ENCODE measurements at regions not wholly inside any gene's neighbourhood (a gene's known extent, or its start where the extent isn't known, plus 50 kb on each side); places are given as distances from the start of the nearest gene placed in this dataset.

DNA sequence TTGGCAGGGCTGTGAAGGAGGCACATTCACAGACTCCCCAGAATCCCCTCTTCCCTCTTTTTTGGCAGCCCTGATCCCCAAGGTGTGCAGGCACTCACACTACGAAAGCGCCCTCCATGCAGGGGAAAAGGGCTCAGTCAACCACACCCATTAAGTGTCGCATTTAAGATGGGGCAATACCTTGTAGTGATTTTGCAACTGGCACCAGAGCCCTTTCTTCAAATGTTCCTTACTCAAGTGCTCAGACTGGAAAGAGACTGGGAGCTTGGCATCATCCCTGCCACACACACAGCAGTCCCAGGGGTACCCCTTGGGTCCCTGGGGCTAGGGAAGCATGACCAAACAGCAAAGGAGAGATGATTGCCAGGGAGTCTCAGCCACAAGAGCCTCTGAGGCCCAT is 190.1 kb downstream of the HAUS1 start:
- DNase-seq (ENCODE audit: low read depth): no peak

DNA sequence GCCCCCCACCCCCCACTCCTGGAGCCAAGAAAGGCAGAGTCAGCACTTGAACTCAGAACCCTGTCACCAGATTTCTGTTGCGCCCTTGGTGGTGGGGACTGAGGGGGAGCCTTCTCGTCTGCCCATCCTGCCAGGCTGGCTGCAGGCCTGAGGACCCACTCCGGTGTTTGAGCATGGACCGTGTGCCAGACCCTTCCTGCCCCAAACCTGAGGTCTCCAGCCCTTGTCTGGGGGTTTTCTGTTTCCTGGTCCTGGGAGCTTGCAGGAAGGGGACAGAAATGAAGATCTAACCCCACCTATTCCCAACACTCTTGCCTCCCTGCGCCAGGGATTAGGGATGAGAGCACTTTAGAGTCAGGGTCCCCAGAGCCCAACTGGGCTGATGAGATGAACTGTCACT is 190.6 kb downstream of the HAUS1 start:
- DNase-seq (ENCODE audit: low read depth): no peak

DNA sequence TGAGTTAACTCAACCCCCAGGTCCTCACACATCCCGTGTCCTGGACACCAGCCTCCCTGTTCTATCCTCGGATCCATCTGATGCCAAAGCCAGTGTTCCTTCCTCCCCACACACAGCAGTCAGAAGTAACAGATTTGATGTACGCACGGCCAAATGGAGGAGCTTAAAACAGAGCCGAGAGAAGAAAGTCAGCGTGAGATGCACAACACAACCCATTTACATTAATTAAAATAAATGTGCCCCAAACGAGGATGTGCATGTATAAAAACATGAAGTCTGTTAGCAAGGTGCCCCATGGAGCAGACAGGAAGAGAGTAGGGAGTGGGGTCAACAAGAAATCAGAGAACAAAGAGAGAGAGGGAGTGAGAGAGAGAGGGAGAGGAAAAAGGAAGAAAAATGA is 191.2 kb downstream of the HAUS1 start:
- no peak for DNase-seq (ENCODE audit: low read depth)

DNA sequence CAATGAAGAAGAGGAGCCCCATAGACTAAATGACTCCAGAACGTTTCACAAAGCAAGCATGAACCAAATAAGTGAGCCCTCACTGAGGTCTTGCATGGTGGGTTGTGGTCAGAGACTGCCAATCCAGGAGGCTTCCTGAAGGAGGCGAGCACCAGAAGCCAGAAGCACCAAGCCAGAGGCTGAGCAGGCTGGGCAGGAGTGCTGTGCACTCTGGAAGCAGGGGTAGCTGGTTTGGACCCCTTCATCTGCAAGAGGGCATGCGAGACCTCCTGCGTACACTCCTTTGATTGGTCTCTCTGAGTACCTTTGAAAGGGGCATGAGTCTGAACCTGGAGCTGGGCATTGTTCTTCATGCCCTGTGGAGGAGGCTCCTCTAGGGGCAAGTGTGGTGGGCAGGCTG is 192.5 kb downstream of the HAUS1 start:
- DNase-seq (ENCODE audit: low read depth): no peak

DNA sequence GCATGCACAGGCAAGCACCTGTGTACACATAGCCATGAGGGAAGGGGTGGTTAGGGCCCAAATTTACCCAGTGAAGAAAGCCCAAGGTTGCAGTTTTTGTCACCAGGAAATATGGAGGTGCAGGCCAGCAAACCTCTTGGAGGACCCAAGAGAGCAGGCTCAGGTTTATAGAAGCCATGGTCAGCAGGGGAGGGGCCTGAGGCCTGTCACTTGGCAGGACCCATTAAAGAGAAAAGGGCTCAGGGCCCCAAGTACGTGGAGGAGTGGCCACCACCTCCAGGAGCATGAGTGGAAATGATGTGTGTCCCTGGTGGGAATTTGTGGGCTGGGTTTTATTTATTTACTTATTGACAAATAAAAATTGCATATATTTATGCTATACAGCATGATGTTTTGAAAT is 192.9 kb downstream of the HAUS1 start:
- DNase-seq (ENCODE audit: low read depth): no peak

DNA sequence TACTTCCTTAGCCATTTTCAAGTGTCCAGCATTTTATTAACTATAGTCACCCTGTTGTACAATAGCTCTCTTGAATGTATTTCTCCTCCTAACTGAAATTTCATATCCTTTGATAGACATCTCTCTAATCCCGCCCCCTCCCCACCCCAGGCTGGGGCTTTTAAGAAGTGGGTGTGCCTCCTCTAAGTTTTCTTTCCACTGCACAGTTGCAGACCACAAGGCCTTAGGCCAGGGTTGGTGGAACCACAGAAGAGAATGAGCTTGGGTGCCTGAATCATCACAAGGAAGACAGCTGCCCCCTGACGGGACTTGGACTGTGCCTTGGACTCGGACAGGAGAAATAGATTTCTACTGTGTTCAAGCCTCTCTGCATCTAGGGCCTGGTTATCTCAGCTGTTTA is 193.4 kb downstream of the HAUS1 start:
- DNase-seq (ENCODE audit: low read depth): no peak

DNA sequence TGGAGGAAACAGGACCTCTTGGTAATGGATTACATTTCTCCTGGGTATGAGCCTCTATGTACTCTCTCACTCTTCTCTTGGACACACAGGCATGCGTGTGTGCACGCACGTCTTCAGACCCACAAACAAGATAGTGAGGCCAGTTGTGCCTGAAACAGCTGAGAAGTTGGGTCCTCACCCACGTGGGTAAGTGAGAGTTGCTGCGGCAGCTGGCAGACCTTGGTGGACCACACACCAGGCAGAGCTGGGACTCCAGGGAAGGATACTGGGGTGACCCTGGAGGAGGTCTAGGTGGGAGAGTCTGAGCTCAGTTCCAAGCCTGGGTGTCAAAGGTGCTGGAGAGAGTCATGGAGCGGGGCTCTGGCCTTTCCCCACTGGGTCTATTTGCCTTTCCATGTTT is 194.3 kb downstream of the HAUS1 start:
- DNase-seq (ENCODE audit: low read depth): no peak

DNA sequence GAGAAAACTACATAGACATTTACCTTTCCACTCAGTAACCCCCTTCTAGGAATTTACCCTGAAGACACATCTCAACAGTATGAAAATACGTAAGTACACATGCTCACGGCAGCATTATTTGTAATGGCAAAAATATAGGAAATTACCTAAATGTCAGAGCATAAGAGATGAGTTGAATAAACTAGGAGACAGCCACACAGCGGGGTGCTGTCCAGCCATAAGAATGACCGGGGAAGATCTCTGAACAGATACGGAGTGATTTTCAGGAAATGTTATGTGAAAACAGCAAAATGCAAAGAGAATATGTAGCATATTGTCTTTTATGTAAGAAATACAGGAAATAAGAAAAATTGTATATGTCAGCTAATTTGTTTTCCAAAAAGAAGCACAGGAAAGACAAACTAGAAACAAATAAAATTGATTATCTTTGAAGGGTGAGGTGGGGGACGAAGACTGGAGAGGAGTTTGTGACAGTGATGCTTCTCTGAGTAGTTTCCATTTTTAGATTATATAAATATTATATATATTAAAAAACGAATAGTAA is 195.4 kb downstream of the HAUS1 start:
- DNase-seq (ENCODE audit: low read depth): no peak

DNA sequence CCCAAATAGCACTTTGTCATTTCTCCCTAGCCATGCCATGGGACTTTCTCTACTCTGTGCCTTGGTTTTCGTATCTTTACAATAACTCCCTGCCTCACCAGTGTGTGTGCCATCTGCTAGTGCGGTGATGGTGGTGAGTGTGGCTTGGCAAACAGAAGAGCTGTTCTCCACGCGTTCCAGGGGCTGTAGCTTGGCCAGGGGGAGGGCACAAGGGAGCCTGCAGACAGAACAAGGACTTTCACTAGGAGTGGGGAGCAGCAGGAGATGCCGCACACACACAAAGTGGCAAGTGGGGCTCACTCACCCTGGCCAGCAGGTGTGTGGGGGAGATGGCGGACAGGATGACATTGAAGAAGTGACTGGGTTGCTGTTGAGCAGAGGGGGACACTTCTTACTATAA is 196.9 kb downstream of the HAUS1 start:
- DNase-seq (ENCODE audit: low read depth): no peak

DNA sequence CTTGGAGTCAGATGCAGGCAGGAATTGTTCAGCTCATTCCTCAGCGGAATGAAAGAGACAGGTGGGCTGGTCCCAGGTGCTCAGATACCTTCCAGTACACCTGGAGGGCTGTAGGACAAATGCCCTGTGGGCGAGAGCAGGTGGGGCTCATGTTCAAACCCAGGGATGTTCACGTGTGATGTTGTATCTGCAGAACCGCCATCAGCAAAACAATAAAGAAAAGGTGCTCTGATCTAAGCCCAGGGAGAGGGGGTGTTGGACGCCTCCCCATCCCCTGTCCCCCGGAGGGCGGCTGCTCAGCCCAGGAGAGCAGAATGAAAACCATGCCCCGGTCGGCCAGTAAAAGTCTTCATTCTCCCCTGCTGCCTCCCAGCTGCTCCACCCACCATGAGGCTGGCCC is 197.4 kb downstream of the HAUS1 start:
- no peak for DNase-seq (ENCODE audit: low read depth)

DNA sequence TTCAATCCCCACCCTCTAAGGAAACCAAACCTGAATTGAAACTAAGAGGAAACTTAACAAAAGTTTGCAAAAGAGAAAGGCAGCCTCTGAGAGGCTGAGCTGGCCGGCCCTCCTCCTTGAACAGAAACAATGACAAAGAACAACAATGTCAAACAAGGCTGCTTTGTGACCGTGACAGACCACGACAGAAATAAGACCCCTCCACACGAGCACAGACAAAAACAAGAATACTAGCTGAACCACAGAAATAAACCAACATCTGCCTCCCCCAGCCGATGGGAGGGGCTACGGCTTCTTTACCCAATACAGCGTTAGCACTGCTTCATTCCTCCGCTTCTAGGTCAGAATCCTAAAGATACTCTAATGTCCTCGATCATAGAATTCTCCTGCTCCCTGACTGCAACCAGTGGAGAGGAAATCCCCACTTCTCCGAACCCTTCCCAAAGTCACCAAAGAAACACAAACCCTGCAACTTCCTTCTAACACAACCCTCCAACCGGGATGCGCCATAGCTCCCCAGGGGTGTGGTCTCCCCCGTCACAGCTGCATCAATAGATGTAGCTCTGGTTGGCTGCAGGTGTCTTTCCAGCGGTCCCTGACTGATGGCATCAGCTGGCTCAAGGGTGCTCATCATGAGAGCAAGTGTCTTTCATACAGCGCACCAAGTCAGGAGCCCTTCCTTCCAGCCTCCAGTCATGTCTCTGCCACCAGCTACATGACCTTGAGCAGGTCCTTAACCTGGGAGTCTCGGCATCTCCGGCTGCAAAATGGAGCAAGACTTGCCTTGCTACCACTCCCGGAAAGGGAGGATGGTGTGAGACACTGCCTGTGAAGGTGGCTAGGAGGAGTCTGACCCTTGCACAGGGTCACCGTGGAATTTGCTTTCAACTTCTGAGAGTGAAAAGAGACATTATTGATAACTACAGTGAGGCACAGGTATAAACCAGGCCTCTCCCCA is 198.6 kb downstream of the HAUS1 start:
- DNase-seq (ENCODE audit: low read depth): no peak

DNA sequence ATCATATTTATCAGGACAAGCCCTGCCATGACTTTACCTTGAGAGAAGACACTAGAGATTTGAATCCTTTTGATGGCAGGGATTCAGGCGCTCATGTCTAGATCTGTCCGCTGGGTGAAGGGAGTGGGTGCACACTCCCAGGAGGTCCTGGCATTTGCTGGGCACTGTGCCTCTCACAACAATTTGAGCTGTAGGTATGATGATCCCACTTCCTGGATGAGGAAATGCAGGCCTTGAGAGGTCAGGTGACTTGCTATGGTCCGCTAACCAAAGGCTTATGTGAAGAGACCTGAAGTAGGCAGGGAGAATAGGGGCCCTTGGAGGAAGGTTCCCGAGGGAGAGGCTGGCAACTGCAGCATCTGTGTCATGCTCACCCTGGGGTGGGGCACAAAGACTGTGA is 206.1 kb downstream of the HAUS1 start:
- no peak for DNase-seq (ENCODE audit: low read depth)

DNA sequence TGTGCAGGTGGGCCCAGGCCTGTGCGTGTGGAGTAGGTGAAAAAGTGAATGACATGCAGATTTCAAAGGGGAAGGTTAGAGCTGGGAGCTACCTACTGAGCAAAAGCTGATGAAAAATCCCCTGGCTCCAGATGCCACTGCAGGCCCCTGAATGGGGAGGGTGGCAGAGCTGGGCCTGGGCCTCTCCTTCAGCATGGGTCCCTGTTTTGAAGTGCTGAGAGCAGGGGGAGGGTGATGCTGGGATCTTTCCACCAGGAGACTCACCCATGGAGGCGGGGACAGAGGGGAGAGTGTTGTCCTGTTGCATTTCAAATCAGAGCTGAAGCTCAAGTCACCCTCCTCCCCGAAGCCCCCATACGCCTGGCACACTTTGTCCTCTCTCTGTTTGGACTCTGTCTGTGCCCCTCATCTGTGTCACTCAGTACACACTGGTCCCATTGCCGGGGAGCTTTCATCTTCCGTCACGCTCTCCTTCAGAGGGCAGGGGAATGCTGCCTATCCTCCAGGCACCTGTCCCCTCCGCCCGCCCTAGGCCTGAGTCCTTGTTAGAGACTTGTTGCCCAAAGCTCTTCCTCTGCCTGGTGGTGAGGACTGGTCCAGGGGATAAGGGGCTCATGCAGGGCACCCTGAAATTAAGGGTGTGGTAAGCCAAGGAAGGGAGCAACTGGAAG is 206.6 kb downstream of the HAUS1 start:
- no peak for DNase-seq (ENCODE audit: low read depth)

DNA sequence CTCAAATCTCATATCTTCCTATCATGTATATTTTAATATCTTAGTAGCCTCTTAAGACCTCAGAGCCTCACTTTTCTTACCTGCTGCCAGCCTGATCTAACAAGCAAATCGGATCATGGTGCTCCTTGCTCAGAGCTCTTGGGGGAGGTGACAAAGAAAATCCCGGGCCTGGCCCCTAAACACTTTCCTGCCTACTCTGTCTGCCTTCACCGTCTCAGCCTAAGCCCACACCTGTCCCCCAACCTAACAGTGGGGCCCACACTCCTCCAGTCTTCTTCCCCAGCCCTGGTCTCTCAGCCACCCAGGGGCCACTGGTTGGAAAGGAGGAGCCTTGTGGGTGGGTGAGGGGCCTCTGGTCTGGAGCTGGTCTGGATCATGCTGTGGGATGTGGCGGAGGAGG is 207.3 kb downstream of the HAUS1 start:
- DNase-seq (ENCODE audit: low read depth): no peak

DNA sequence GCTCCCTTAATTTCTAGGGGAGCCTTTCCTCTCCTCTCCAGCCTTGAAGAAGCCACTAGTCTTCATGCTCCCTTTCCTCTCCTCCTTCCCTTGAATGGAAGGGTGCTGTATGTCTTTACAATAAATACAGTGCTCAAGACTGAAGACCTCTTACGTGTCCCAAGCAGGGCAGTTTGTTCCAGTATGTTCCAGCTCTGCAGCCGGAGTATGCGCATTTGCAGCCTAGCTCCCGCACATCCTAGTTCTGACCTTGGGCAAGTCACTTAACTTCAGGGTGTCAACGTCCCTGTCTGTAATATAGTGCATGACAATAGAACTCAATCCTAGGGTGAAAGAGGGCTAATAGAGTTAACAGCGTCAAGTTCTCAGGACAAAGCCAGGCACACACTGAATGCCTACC is 208.0 kb downstream of the HAUS1 start:
- no peak for DNase-seq (ENCODE audit: low read depth)

DNA sequence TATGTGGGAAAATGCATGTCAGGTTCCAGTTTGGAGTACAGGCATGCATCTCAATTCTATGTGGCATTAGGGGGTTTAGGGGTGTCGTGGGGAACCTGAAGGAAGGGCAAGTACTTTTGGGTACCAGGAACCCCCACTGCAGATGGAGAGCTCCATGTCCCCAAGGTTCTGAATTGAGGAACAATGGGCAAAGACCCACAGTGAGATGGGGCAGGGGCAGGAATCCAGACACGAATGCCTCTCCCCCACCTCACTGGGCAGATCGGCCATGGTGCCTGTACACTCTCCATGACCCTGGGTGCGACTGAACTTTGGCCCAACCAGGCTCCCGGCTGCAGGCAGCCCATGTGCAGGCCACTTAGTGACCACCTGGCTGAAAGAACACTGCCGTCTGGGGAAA is 209.3 kb downstream of the HAUS1 start:
- no peak for DNase-seq (ENCODE audit: low read depth)

DNA sequence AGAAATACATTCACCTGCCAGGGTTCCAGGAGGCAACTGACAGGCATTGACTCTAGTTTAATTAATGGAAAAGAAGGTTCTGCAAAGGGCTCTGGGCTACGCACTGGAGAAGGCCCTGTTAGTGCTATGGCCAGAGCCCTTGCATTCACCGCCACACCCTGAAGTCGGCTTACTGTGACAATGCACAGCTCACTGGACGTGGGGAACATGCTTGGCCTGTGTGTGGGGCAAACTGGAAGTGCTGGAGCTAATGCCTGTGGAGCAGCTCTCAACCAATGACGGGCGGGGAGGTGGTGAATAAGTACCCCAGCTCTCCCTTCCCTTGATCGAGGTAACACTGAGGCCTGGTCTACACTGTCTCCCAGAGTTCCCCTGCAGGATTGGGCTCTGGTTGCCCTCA is 209.8 kb downstream of the HAUS1 start:
- no peak for DNase-seq (ENCODE audit: low read depth)

DNA sequence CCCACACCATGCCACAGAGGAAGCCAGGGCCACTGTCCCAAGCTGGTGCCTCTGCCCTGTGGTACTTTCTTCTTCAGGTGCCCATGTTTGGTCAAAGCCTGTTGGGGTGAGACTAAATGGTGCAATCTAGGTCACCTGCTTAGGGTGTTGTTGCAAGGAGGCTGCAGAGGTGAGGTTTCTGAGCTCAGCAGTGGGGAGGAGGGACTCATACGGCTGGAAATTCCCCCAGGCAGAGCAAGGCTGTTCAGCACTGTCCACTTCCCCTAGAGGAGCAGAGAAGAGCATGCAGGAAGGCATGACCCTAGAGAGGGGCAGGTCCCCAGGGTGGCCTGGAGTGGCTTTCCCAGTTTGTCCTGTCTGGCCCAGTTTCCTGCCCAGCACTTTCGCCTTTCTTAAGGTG is 211.0 kb downstream of the HAUS1 start:
- no peak for DNase-seq (ENCODE audit: low read depth)

DNA sequence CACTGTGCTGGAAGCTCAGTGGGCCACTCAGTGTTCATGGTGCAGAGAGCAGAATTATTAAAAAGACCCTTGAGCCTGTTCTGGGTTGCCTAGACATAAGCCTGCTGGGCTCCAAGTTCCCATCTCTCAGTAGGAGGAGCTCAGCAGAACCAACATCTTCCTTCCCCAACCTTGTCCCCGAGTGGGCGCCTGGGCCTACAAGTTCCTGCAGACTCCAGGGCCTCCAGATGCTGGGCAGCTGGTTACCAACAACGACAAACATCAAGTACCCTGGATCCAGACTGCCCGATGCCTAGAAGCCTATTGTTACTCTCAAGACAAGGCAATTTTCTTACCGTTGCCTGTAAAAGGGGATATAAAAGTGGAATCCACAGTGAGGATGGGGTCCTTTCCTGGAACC is 214.2 kb downstream of the HAUS1 start:
- no peak for DNase-seq (ENCODE audit: low read depth)

DNA sequence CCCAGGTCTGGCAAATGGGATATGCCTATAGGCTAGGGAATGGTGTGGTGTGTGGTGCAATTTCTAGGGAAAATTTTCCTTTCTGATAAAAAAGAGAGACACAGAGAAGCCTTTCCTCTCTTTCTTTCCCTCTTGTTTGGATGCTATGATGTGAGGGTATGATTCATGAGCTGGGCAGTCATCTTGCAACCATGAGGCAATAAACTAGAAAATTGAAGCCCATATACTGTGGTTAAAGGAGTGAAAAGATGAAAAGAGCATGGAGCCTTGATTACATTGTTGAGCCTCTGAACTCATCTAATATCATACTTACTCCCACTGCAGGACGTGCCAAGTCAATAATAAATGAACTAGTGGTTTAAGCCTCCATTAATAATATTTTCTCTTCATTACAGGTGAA is 215.6 kb downstream of the HAUS1 start:
- no peak for DNase-seq (ENCODE audit: low read depth)

DNA sequence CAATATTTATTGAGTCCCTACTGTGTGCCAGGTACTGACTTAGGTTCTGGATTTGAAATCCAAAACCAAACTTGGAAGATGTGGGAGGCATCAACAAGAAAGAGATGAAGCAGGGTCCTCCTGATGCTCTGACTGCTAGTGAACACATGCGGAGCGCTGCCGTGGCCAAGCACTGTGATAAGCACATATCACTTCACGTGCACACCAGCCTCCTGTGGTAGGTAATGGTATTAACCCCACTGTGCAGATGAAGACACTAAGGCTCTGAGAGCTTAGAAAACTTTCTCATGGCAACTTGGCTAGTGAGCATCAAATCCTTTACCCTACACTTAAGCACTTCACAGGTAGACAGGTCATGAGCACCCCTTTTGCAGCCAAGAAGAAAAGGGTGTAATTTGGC is 216.1 kb downstream of the HAUS1 start:
- DNase-seq (ENCODE audit: low read depth): no peak

DNA sequence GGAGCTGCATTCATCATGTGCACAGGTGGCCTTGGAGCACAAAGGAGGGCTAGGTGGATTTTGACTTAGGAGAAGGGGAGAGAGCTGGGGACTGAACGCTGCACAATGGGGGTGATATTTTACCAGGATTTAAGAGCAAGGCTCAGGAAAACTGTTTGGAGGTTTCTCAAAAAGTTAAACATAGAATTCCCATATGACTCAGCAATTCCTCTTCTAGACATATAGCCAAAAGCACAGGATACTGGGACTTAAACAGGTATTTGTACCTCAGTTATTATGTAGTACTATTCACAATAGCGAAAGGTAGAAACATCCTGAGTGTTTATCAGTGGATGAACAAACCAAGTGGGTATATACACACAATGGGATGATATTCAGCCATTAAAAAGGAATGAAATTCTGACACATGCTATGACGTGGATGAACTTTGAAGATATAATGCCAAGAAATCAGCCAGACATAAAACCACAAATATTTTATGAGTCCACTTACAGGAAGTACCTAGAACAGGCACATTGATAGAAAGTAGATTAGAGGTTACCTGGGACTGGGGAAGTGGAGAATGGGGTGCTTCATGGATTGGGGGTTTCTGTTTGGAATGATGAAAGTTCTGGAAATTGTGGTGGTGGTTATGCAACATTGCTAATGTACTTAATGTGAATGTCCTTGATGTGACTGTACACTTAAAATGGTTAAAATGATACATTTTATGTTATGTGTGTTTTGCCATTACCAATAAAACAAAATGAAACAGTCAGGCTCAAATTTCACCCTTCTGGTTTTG is 216.9 kb downstream of the HAUS1 start:
- peak; percentile 12 for DNase-seq (ENCODE audit: low read depth)

DNA sequence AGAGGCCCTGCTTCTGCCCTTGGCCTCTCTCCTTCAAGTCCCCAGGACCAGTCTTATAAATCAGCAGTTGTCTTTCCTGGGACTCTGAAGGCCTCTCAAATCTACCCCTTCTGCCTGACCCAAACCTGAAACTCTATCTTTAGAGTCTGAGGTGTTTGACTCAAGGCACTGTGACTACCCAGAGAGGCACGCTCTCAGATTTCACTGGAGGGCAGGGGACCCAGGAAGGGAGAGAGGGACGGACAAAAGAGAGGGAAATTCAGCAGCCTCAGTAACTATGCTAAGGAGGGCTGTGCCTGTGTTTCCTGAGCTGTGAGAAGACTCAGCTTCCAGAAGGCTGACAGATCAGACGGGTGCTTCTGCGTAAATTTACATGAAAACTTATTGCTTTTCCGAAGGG is 217.8 kb downstream of the HAUS1 start:
- no peak for DNase-seq (ENCODE audit: low read depth)
